NCI-H526 (cell line): ENCODE measurements at regions not wholly inside any gene's neighbourhood (a gene's known extent, or its start where the extent isn't known, plus 50 kb on each side); places are given as distances from the start of the nearest gene placed in this dataset.

ENCODE experiments used
- DNase-seq, 2 experiments: peaks; one replicate each; lab custom pipeline; 2025; lab: John Stamatoyannopoulos, UW

GRCh38 chr7:25512061-25512687 is 283.9 kb upstream of the NPVF start:
- no peak for DNase-seq

- DNase-seq = no peak
These were observed 287.5 kb upstream of the NPVF start for GRCh38 chr7:25515633-25516275.

- DNase-seq = no peak
These were observed 289.6 kb upstream of the NPVF start for GRCh38 chr7:25517906-25518305.

- no peak for DNase-seq
These were observed 291.7 kb upstream of the NPVF start for GRCh38 chr7:25520017-25520416.

GRCh38 chr7:25520516-25520915 is 292.2 kb upstream of the NPVF start:
- no peak for DNase-seq

- DNase-seq = no peak
These were observed 292.9 kb upstream of the NPVF start for GRCh38 chr7:25521236-25521635.

- DNase-seq = no peak
These were observed 294.4 kb upstream of the NPVF start for GRCh38 chr7:25522727-25523126.

- DNase-seq = no peak
These were observed 299.4 kb upstream of the NPVF start for GRCh38 chr7:25527665-25528170.

GRCh38 chr7:25529320-25529719 is 301.0 kb upstream of the NPVF start:
- DNase-seq = no peak

GRCh38 chr7:25536851-25537250 is 308.6 kb upstream of the NPVF start:
- no peak for DNase-seq

GRCh38 chr7:25537662-25538375 is 309.5 kb upstream of the NPVF start:
- no peak for DNase-seq

GRCh38 chr7:25541094-25541821 is 313.0 kb upstream of the NPVF start:
- DNase-seq = no peak

- no peak for DNase-seq
These were observed 313.6 kb upstream of the NPVF start for GRCh38 chr7:25541877-25542276.

GRCh38 chr7:25543210-25543609 is 314.9 kb upstream of the NPVF start:
- DNase-seq = no peak

GRCh38 chr7:25543798-25544197 is 315.5 kb upstream of the NPVF start:
- no peak for DNase-seq

- no peak for DNase-seq
These were observed 316.0 kb upstream of the NPVF start for GRCh38 chr7:25544254-25544653.

- DNase-seq = no peak
These were observed 317.1 kb upstream of the NPVF start for GRCh38 chr7:25545124-25546008.

GRCh38 chr7:25546306-25546705 is 318.0 kb upstream of the NPVF start:
- DNase-seq = no peak

GRCh38 chr7:25549271-25549921 is 321.1 kb upstream of the NPVF start:
- DNase-seq = no peak

GRCh38 chr7:25550149-25550548 is 321.9 kb upstream of the NPVF start:
- DNase-seq = no peak

GRCh38 chr7:25552998-25553397 is 324.7 kb upstream of the NPVF start:
- DNase-seq = no peak
